OCI-LY7 (cell line): ENCODE measurements at regions not wholly inside any gene's neighbourhood (a gene's known extent, or its start where the extent isn't known, plus 50 kb on each side); places are given as distances from the start of the nearest gene placed in this dataset.
A peak's percentile ranks its signal among the peaks of the same experiment; 100 is the strongest.

Experiments used
- BruUV-seq: library from RNA; stranded (reverse); fragments of 400-500 nt; replicated peaks from 2 replicates; lab custom pipeline; 2021; lab: Mats Ljungman, UMichigan
- CTCF ChIA-PET: fragments of 300-600 bp; sonication (Branson Sonifier 250); formaldehyde crosslinking; loops from one replicate; lab custom pipeline; 2022; ENCODE audit warnings: antibody characterized with exemption; ENCODE audit not compliant: unreplicated experiment; lab: Charles Lee
- POLR2A ChIA-PET: fragments of 300-600 bp; sonication (Branson Sonifier 250); formaldehyde crosslinking; loops from one replicate; lab custom pipeline; 2022; ENCODE audit warnings: antibody characterized with exemption; lab: Charles Lee
- DNase-seq: peaks from one replicate; pipeline ENCODE4 v3.0.0-alpha.2; 2015; ENCODE audit warnings: low spot score
- H2AFZ ChIP-seq: fragments of 200-600 bp; sonication (generic), shearing (Covaris generic); 2 replicates; pipeline ENCODE4 v1.6.1; 2014; ENCODE audit warnings: mild to moderate bottlenecking, antibody characterized with exemption, low read length, moderate library complexity
- H3K27ac ChIP-seq: fragments of 200-600 bp; sonication (generic); 2 replicates; pipeline ENCODE4 v1.5.1; 2014; ENCODE audit warnings: mixed run types, low read depth, mild to moderate bottlenecking, moderate library complexity, low read length, inconsistent platforms; ENCODE audit not compliant: poor library complexity, severe bottlenecking
- H3K36me3 ChIP-seq: fragments of 200-600 bp; sonication (generic); 2 replicates; pipeline ENCODE4 v1.6.1; 2014; ENCODE audit warnings: mild to moderate bottlenecking, antibody characterized with exemption, low read length, moderate library complexity, mixed read lengths; ENCODE audit not compliant: insufficient read depth
- H3K4me1 ChIP-seq: fragments of 200-600 bp; sonication (generic); 2 replicates; pipeline ENCODE4 v1.5.1; 2014; ENCODE audit warnings: mild to moderate bottlenecking, low read length; ENCODE audit not compliant: insufficient read depth, poor library complexity, severe bottlenecking
- H3K4me2 ChIP-seq: fragments of 200-600 bp; sonication (generic); 2 replicates; pipeline ENCODE4 v1.6.1; 2014; ENCODE audit warnings: mild to moderate bottlenecking, low read length
- H3K4me3 ChIP-seq: fragments of 200-600 bp; sonication (generic); 2 replicates; pipeline ENCODE4 v1.5.1; 2014; ENCODE audit warnings: mild to moderate bottlenecking, low read depth, low read length; ENCODE audit not compliant: poor library complexity, severe bottlenecking
- H3K79me2 ChIP-seq: fragments of 200-600 bp; sonication (generic); 2 replicates; pipeline ENCODE4 v1.6.1; 2016; ENCODE audit warnings: low read depth, mild to moderate bottlenecking, low read length, moderate library complexity, mixed read lengths; ENCODE audit not compliant: insufficient read depth
- H3K9me2 ChIP-seq: fragments of 200-600 bp; sonication (generic); 2 replicates; pipeline ENCODE4 v1.6.1; 2016; ENCODE audit warnings: mild to moderate bottlenecking, low read length, mixed read lengths; ENCODE audit not compliant: insufficient read depth
- H3K9me3 ChIP-seq: fragments of 200-600 bp; sonication (generic); 2 replicates; pipeline ENCODE4 v1.6.1; 2014; ENCODE audit warnings: mild to moderate bottlenecking, mixed run types, low read length, mixed read lengths
- H4K20me1 ChIP-seq: fragments of 200-600 bp; sonication (generic); 2 replicates; pipeline ENCODE4 v1.6.1; 2014; ENCODE audit warnings: mild to moderate bottlenecking, antibody characterized with exemption, low read length, moderate library complexity, mixed read lengths; ENCODE audit not compliant: insufficient read depth
- CTCF ChIP-seq: fragments of 200-600 bp; sonication (generic); conservative IDR thresholded peaks from 2 replicates; pipeline ENCODE4 v1.5.1; 2014; ENCODE audit warnings: mild to moderate bottlenecking, antibody characterized with exemption, low read length, moderate library complexity, mixed read lengths
- EZH2phosphoT487 ChIP-seq: fragments of 200-600 bp; sonication (generic); IDR thresholded peaks from 2 replicates; pipeline ENCODE4 v1.6.1; 2018; ENCODE audit warnings: low read depth, borderline replicate concordance, mild to moderate bottlenecking, mixed run types, antibody characterized with exemption, low read length, moderate library complexity, mixed read lengths
- intact Hi-C: fragments of 100-400 bp; cut with micrococcal nuclease; formaldehyde crosslinking; loops from one replicate; pipeline ENCODE4 v1.10.0; 2022; ENCODE audit not compliant: unreplicated experiment

- Histone ChIP-seq H3K27ac (no peak overlapping the region), H4K20me1 (no peaks in the 10 kb centered on the region), H3K4me2 (no peak overlapping the region), H3K9me2 (no peaks in the 10 kb centered on the region), H3K36me3 (no peaks in the 10 kb centered on the region), H2AFZ (no peak overlapping the region; the same call in 1 of the 2 replicates), H3K9me3 (no peaks in the 10 kb centered on the region), H3K79me2 (no peaks in the 10 kb centered on the region), H3K4me1 (no peaks in the 10 kb centered on the region), H3K4me3 (no peak overlapping the region)
- no peak for DNase-seq
- TF ChIP-seq CTCF (no peak), EZH2phosphoT487 (no peak)
- no TSS peak for BruUV-seq
- ChIA-PET CTCF (interaction anchor here (1.1 kb wide), 1 partner anchor 10 kb away, joined by 3 read pairs; no protein-coding TSS in a partner anchor), POLR2A (interaction anchor here (1.2 to 3.2 kb wide), 4 partner anchors 11 to 27 kb away, joined by 3 to 9 read pairs (median 6); no protein-coding TSS in a partner anchor)
- intact Hi-C loops: no loop called here
Observed at GRCh38 chr10:28354511-28354910, 51.6 kb upstream of the MPP7 start.

GRCh38 chr10:28355376-28355775, 52.5 kb upstream of the MPP7 start:
- H3K9me2 ChIP-seq: no peaks in the 10 kb centered on the region
- no TSS peak for BruUV-seq
- no peaks in the 10 kb centered on the region for H3K4me1 ChIP-seq
- H2AFZ ChIP-seq: no peak overlapping the region
- ChIA-PET CTCF (interaction anchor here (0.9 to 1.1 kb wide), 2 partner anchors 11 to 52 kb away, joined by 3 to 4 read pairs; partner anchors contain the start of gene MPP7), POLR2A (interaction anchor here (1.0 to 3.2 kb wide), 6 partner anchors 10 to 28 kb away, joined by 3 to 9 read pairs (median 4); no protein-coding TSS in a partner anchor)
- intact Hi-C loops: no loop called here
- no peaks in the 10 kb centered on the region for H3K9me3 ChIP-seq
- no peak overlapping the region for H3K4me3 ChIP-seq
- no peaks in the 10 kb centered on the region for H3K36me3 ChIP-seq
- H3K27ac ChIP-seq: no peak overlapping the region
- DNase-seq: no peak
- TF ChIP-seq CTCF (no peak), EZH2phosphoT487 (no peak)
- no peak overlapping the region for H3K4me2 ChIP-seq
- H3K79me2 ChIP-seq: no peaks in the 10 kb centered on the region
- no peaks in the 10 kb centered on the region for H4K20me1 ChIP-seq

GRCh38 chr10:28359334-28359733, 56.5 kb upstream of the MPP7 start:
- H3K9me2 ChIP-seq: no peaks in the 10 kb centered on the region
- no peaks in the 10 kb centered on the region for H3K4me1 ChIP-seq
- intact Hi-C loops: no loop called here
- no peak overlapping the region for H3K4me2 ChIP-seq
- no TSS peak for BruUV-seq
- TF ChIP-seq CTCF: no peak
- TF ChIP-seq EZH2phosphoT487: no peak
- no peak overlapping the region for H3K4me3 ChIP-seq
- no peaks in the 10 kb centered on the region for H3K9me3 ChIP-seq
- POLR2A ChIA-PET: interaction anchor here (0.6 to 2.0 kb wide), 4 partner anchors 10 to 75 kb away, joined by 3 to 8 read pairs (median 4); no protein-coding TSS in a partner anchor
- no peaks in the 10 kb centered on the region for H4K20me1 ChIP-seq
- no peaks in the 10 kb centered on the region for H3K36me3 ChIP-seq
- no peak overlapping the region for H3K27ac ChIP-seq
- H2AFZ ChIP-seq: peak overlapping the region; percentile 57; the same call in 1 of the 2 replicates
- H3K79me2 ChIP-seq: no peaks in the 10 kb centered on the region
- CTCF ChIA-PET: interaction anchor here (0.5 kb wide), 1 partner anchor 94 kb away, joined by 3 read pairs; no protein-coding TSS in a partner anchor
- no peak for DNase-seq
